ENCODE measurements at regions not wholly inside any gene's neighbourhood (a gene's known extent, or its start where the extent isn't known, plus 50 kb on each side); places are given as distances from the start of the nearest gene placed in this dataset.

- TF ChIP-seq CTCF (IDR thresholded peaks at IDR 0.05) (no peak), POLR2A (IDR thresholded peaks at IDR 0.05) (no peak)
Observed at GRCh38 chr18:2191180-2191790, 380.0 kb downstream of the METTL4 start.

All from right lobe of liver (tissue), 4 donors.